CD4-positive, alpha-beta T cell (primary cell): ENCODE measurements at regions not wholly inside any gene's neighbourhood (a gene's known extent, or its start where the extent isn't known, plus 50 kb on each side); places are given as distances from the start of the nearest gene placed in this dataset.

Source experiments
- ATAC-seq: fragments of 200-7000 bp; cut with Tn5 transposase; one replicate; pipeline ENCODE4 v1.10.0; 2022; ENCODE audit warnings: mild to moderate bottlenecking; ENCODE audit not compliant: poor library complexity
- CTCF ChIA-PET: fragments of 350-600 bp; sonication (Branson Sonifier 250); formaldehyde crosslinking; loops from one replicate; lab custom pipeline; 2021; ENCODE audit warnings: antibody characterized with exemption, inconsistent platforms; lab: Charles Lee
- POLR2A ChIA-PET: fragments of 350-600 bp; sonication (Branson Sonifier 250); formaldehyde crosslinking; loops from one replicate; lab custom pipeline; 2021; ENCODE audit warnings: antibody characterized with exemption, inconsistent platforms; lab: Charles Lee
- DNase-seq, 14 experiments: peaks; one replicate each; pipeline ENCODE4 v3.0.0-alpha.2; 2013 to 2020; ENCODE audit warnings: mixed read lengths in 2 of 14
- H3K27ac ChIP-seq, 2 donors: one replicate each; pipeline versions ENCODE4 v1.5.1 to v1.7.0; 2013; ENCODE audit warnings: low read length in 2 of 2, low read depth in 1 of 2, mild to moderate bottlenecking in 1 of 2
- H3K27me3 ChIP-seq, 2 experiments: 1 replicate in 1 of 2; 2 replicates in 1 of 2; pipeline versions ENCODE4 v1.6.1 to v1.7.0; 2013; ENCODE audit warnings: low read length in 2 of 2, control low read depth in 1 of 2, mild to moderate bottlenecking in 1 of 2, moderate library complexity in 1 of 2; ENCODE audit not compliant: insufficient read depth in 2 of 2, control insufficient read depth in 1 of 2
- H3K36me3 ChIP-seq: one replicate; pipeline ENCODE4 v1.6.1; 2013; ENCODE audit warnings: low read length, control low read depth; ENCODE audit not compliant: insufficient read depth
- H3K4me1 ChIP-seq: one replicate; pipeline ENCODE4 v1.6.1; 2013; ENCODE audit warnings: low read length, control low read depth; ENCODE audit not compliant: insufficient read depth
- H3K4me3 ChIP-seq: one replicate; pipeline ENCODE4 v1.5.1; 2013; ENCODE audit warnings: mild to moderate bottlenecking, low read length, moderate library complexity
- H3K9me3 ChIP-seq, 2 experiments: 1 replicate in 1 of 2; 2 replicates in 1 of 2; pipeline versions ENCODE4 v1.6.1 to v1.7.0; 2013; ENCODE audit warnings: low read length in 2 of 2, mild to moderate bottlenecking in 2 of 2, control low read depth in 1 of 2, moderate library complexity in 1 of 2; ENCODE audit not compliant: control insufficient read depth in 1 of 2, insufficient read depth in 1 of 2
- H3K27ac Mint-ChIP-seq: one replicate; pipeline ENCODE4 v1.8.0; 2020; ENCODE audit warnings: mixed read lengths
- H3K27me3 Mint-ChIP-seq: one replicate; pipeline ENCODE4 v1.8.0; 2021; ENCODE audit warnings: mixed read lengths
- H3K36me3 Mint-ChIP-seq: one replicate; pipeline ENCODE4 v1.8.0; 2021; ENCODE audit warnings: low read depth, mixed read lengths
- H3K4me1 Mint-ChIP-seq: one replicate; pipeline ENCODE4 v1.8.0; 2021; ENCODE audit warnings: low read depth, mixed read lengths
- H3K4me3 Mint-ChIP-seq: one replicate; pipeline ENCODE4 v1.8.0; 2020; ENCODE audit warnings: mild to moderate bottlenecking, mixed read lengths
- H3K9me3 Mint-ChIP-seq: one replicate; pipeline ENCODE4 v1.8.0; 2020; ENCODE audit warnings: mixed read lengths
- CTCF ChIP-seq: fragments of 200-600 bp; IDR thresholded peaks from one replicate; pipeline ENCODE4 v1.8.0; 2022; ENCODE audit warnings: antibody characterized with exemption, mild to moderate bottlenecking
- intact Hi-C, 2 experiments: fragments of 100-400 bp; cut with DNase I in 1 of 2; cut with micrococcal nuclease in 1 of 2; formaldehyde crosslinking; loops; one replicate each; pipeline versions ENCODE4 v1.15.1 to v1.9.0; 2023 to 2025; cut with DNase I, micrococcal nuclease

DNA sequence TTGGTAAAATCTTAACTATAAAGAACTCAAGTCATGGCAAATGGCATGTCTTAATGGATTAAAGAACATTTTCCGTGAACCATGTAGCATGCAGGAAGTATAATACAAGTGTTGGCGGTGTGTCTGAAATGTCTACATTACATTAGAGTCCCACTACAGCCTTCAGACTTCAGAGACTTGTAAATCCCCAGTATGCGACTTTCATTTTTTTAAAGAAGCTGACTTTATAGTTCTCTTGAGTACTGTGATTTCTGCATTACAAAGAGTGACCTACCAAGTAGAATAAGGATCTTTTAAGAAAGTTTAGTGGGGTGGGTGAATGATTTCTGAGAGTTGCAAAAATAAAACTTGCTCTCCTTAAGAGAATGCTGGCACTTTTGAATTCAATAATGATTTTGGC is 140.7 kb upstream of the FN1 start:
- ChIA-PET POLR2A (no interaction called here), CTCF (no interaction called here)
- Histone ChIP-seq H3K36me3 (no peaks in the 10 kb centered on the region), H3K27ac (no peak overlapping the region), H3K4me1 (no peaks in the 10 kb centered on the region), H3K4me3 (no peak overlapping the region), H3K27me3 (no peaks in the 10 kb centered on the region), H3K9me3 (no peaks in the 10 kb centered on the region)
- ATAC-seq, result no peak
- Mint-ChIP-seq H3K4me1 (no peaks in the 10 kb centered on the region), H3K27ac (no peak overlapping the region), H3K27me3 (no peaks in the 10 kb centered on the region), H3K9me3 (no peaks in the 10 kb centered on the region), H3K36me3 (no peaks in the 10 kb centered on the region), H3K4me3 (no peak overlapping the region)
- intact Hi-C loops, result no loop called here
- no peak for DNase-seq
- no peak for TF ChIP-seq CTCF

DNA sequence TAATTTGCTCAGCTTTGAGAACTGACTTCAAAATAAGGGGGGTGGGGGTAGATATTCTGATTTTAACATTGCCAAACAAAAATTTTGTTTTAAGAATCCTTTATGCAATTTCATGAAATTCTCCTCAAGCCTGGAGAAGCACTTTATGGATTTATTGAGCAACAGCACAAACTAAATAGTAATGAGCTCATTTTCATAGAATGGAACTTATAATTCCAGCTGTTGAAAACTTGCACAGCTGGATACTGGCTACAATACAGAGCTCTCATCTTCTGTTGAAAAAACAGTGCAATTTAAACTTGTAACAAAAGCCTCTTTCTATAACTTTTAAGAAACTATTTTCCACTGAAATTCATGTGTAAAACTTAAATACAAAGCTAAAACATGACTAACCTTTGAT is 137.6 kb upstream of the FN1 start:
- no peaks in the 10 kb centered on the region for H3K4me1 Mint-ChIP-seq
- H3K4me1 ChIP-seq, result no peaks in the 10 kb centered on the region
- no peak for TF ChIP-seq CTCF
- no peak for ATAC-seq
- H3K36me3 Mint-ChIP-seq, result no peaks in the 10 kb centered on the region
- POLR2A ChIA-PET, result interaction anchor here (0.5 kb wide), 1 partner anchor 227 kb away, joined by 4 read pairs; no protein-coding TSS in a partner anchor
- CTCF ChIA-PET, result no interaction called here
- no peaks in the 10 kb centered on the region for H3K36me3 ChIP-seq
- no peak overlapping the region for H3K27ac Mint-ChIP-seq
- no peak overlapping the region for H3K4me3 ChIP-seq
- peaks cover 7% of the 10 kb centered on the region for H3K27me3 Mint-ChIP-seq
- no peak overlapping the region for H3K27ac ChIP-seq
- H3K4me3 Mint-ChIP-seq, result no peak overlapping the region
- no peaks in the 10 kb centered on the region for H3K27me3 ChIP-seq
- intact Hi-C loops, result no loop called here
- H3K9me3 Mint-ChIP-seq, result no peaks in the 10 kb centered on the region
- DNase-seq, result no peak
- H3K9me3 ChIP-seq, result no peaks in the 10 kb centered on the region

DNA sequence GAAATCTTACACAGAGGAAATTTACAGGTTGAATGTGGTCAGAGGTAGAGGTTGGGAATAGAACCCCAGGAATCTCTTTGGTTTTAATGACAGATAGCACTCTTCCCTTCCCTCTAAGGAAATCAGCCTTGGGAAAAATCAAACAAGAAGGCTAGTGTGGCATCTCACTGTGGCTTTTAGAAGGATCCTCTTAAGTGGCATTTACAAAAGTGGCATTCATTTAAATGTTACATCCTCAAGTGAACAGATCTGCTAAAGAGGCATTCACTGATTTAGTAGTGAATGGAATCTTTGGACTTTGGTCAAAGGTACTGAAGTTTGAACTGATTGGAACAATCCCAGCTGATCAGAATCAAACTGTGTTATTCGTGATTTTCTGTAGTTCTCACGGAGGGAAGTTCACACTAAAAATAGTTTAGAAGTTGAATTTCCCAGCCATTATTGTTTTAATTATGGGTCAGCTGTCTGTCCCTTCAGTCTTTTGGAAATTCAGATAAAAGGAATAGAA is 136.5 kb upstream of the FN1 start:
- Mint-ChIP-seq H3K4me3 (no peak overlapping the region), H3K27ac (no peak overlapping the region), H3K36me3 (no peaks in the 10 kb centered on the region), H3K9me3 (no peaks in the 10 kb centered on the region), H3K27me3 (peaks cover 7% of the 10 kb centered on the region), H3K4me1 (no peaks in the 10 kb centered on the region)
- intact Hi-C loops, result no loop called here
- no peaks in the 10 kb centered on the region for H3K9me3 ChIP-seq
- H3K36me3 ChIP-seq, result no peaks in the 10 kb centered on the region
- no peak for TF ChIP-seq CTCF
- POLR2A ChIA-PET, result no interaction called here
- CTCF ChIA-PET, result no interaction called here
- H3K27me3 ChIP-seq, result no peaks in the 10 kb centered on the region
- no peak for DNase-seq
- no peaks in the 10 kb centered on the region for H3K4me1 ChIP-seq
- H3K27ac ChIP-seq, result no peak overlapping the region
- ATAC-seq, result no peak
- H3K4me3 ChIP-seq, result no peak overlapping the region
